Hematopoietic multipotent progenitor cell treated with erythropoietin and hydrocortisone succinate and interleukin-3 and kit ligand, for 6 days (in vitro differentiated cells): ENCODE measurements at regions not wholly inside any gene's neighbourhood (a gene's known extent, or its start where the extent isn't known, plus 50 kb on each side); places are given as distances from the start of the nearest gene placed in this dataset.

Experiments used
- DNase-seq: peaks from one replicate; pipeline ENCODE4 v3.0.0-alpha.2; 2015

DNA sequence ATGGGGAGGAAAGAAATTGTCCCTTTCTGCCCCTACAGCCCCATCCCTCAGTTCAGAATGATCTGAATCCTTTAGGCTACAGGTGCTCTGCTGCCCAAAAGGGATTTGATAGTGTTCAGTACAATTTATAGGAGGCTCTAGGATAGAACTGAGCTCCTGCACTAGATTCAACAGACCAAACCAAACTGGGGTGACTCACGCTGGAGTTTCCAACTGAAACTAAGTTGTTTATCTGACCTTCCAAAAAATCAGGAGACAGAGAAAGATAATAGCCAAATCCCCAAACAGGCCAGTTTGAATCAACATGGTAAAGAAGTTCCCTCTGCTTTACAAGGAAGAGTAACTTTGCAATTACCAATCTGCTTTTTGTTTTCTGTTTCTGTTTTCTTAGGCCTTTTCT lies 72.7 kb upstream of the MBOAT2 start:
- DNase-seq = no peak

GRCh38 chr2:9074930-9075329 lies 71.4 kb upstream of the MBOAT2 start:
- DNase-seq = no peak

DNA sequence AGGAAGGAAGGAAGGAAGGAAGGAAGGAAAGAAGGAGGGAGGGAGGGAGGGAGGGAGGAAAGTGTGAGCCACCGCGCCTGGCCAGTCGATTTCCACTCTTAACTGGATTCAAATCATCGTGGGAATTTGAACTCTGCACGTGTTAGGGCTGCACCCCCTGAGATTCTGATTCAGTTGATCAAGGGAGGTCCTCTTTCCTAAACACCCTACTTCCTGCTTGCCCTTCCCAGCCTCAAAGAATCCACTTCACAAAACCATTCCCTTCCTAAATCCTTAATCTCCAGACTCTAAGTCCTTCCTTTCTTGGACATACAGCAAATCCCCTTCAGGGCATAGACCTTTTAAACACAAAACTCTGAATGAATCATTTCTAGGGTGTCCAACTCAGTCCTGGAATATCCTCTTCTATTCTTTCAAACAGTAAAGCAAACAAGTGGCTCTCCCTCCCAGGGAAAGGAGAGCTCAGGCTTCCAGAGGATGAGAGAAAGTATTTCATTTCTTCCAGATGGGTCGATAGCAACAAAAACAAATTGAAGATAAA lies 68.2 kb upstream of the MBOAT2 start:
- DNase-seq = no peak

- DNase-seq = no peak
Measured at GRCh38 chr2:9071032-9071431, 67.5 kb upstream of the MBOAT2 start.

DNA sequence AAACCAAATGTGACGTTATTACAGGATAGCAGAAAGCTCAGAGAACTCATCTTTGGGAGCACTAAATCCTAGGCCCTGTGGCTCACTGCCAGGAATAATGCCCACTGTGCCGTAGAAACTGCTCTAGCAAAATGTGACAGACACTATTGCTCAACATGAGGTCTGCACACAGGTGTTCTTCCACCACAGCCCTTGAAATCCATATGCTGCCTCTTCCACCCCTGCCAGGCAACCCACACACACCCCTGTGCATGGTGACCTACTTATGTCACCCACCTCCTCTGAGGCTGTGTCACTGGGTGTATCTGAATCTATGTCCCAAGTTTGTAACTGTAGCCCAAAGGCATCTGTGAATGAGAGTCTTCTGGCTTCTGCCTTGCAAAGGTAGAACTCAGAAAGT lies 66.1 kb upstream of the MBOAT2 start:
- DNase-seq = no peak

DNA sequence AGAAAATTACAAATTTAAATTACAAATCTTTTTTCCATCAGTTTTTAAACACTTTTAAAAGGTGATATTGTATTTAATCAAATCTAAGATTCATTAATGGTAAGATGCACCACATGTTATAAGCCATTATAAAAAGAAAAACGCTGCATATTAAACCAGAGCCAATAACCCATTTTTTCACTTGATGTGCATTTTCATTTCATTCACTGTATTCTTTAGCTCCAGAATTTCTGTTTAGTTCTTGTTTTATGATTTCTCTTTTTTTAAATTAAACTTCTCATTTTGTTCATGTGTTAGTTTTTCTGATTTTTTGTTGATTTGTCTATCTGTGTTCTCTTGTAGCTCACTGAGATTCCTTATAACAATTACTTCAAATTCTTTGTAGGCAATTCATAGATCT lies 62.4 kb upstream of the MBOAT2 start:
- DNase-seq = no peak

GRCh38 chr2:9063023-9063606 lies 59.6 kb upstream of the MBOAT2 start:
- no peak for DNase-seq

DNA sequence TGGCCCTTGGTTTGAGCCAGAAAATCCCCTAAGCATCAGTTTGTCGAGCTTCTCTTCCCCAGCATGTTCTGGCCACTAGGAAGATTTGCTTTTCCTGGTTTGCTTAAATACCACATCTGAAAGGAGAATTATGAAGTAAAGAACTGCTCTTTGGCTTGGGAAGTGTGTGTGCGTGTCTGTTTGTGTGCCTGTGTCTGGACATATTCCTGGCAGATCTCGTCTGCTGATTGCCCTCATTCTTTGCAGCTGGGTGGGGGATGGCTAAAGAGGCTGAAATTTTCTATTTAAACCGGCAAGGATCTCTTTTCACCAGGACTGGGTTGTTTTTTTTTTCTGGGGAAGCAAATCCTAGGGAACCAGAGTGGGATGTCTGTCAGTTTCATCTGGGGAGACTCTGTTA lies 57.3 kb upstream of the MBOAT2 start:
- no peak for DNase-seq

DNA sequence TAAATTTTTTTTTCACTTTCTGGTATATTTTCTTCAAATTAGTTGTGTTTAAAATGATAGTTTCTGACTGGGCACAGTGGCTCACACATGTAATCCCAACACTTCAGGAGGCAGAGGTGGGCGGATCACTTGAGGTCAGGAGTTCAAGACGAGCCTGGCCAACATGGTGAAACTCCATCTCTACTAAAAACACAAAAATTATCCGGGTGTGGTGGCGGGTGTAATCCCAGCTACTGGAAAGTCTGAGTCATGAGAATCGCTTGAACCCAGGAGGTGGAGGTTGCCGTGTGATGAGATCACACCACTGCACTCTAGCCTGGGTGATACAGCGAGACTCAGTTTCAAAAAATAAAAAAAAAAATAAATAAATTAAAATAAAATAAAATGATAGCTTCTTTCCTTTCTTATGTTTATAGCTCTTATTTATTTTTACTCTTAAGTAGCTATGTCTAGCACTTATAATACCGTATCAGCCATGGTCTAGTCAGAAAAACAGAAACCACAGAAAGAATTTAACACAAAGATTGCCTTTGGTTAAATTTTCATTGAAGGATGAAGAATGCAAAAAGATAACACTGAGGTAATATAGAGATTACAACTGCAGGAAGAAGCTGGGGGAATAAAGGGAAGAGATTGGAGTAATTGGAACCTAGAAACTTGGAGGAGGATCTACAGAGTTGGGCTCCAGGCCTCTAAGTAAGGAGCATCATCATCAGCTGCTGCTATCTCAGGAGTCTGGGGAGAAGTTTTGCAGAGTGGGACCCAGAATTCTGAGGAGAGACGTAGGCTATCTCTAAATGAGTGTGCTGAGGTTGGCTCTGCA lies 54.7 kb upstream of the MBOAT2 start:
- DNase-seq = no peak

DNA sequence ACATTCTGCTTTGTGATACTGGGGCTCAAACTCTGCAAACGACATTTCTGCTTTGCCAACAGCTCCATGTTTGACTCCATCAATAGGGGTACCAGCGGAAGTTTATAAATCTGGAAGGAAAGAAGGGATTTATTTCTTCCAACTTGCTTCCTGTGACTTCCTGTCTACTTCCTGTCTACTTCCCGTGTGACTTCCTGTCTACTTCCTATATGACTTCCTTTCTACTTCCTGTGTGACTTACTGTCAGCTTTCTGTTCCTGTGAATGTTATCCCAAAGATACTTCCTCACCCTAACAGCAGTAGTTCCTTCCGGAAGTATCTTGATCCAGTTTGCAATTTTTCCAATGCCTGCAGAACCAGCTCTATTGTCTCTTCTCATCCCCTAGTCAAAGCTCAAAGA lies 52.0 kb upstream of the MBOAT2 start:
- DNase-seq = no peak

DNA sequence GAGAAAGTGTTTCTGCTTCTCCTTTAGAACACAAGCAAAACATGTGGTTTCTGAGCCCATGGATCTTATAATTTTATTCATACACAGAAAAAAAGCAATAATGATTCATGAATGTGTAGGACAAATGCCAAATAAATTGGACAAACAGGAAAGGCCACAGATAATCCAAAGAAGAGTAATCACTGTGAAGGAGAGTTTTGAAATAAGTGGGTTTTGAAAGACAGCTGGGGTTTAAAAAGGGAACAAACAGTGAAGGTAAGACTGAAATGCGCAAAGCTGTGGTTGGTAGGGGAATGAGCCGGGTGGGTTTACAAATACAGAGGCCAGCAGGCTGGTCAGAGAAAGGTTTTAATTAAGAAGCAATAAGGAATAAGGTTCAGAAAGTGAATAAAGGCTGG lies 50.0 kb upstream of the MBOAT2 start:
- DNase-seq = peak; percentile 34
